ENCODE measurements at regions not wholly inside any gene's neighbourhood (a gene's known extent, or its start where the extent isn't known, plus 50 kb on each side); places are given as distances from the start of the nearest gene placed in this dataset.

DNA sequence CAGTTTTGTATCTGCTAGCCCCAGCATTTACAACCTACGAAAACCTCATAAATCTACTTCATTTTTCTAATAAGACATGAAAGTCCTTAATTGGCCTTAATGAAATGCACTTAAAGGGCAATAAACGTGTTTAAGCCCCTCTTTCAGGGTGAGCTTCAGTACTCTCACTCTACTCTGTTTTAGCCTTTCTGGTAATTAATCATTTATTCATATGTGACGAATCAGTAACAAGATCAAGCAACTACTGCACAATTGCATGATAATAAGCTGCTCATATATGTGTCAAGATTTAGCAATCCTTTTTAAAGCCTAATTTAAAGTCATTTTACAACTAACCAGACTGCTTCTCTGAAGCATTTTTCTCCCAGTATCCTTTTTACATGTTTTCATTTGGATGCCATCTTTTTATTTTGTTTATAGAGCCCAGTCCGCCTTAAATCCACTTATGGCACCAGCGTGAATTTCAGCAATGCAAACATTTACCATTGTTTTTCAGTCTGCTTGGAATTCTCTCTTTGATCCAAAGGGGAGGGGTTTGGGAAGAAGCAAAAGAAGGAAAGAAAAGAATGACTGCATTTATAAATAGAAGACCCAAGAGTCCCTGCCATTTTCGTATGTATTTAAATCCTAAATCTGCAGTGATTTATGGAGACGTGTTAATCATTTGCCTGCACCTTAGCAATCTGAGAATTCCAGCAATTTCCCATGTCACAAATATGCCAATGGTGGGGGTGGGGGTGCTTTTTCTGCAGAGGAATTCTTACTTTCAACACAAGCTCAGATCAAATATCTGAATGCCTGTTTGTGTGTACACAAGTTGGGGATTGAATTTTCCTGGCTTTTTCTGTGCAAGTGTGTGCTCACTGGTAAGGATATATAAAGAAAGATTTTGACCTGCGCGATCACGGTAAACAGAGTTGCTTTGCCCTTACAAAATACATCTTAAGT is 230.8 kb upstream of the TBC1D5 start:
- no peaks in the 10 kb centered on the region for H3K9me3 ChIP-seq (ENCODE audit: control insufficient read depth, low read length)
- H3K27me3 ChIP-seq (replicated peaks; ENCODE audit: control insufficient read depth, insufficient read depth, low read length, poor library complexity, severe bottlenecking): no peaks in the 10 kb centered on the region
- H3K4me3 ChIP-seq (ENCODE audit: insufficient read depth, low read depth, low read length, poor library complexity, severe bottlenecking): no peak overlapping the region
- no peaks in the 10 kb centered on the region for H3K4me1 ChIP-seq (ENCODE audit: control insufficient read depth, insufficient read depth, low read length, poor library complexity, severe bottlenecking)
- no peak overlapping the region for H3K27ac ChIP-seq (ENCODE audit: insufficient read depth, low read length, poor library complexity, severe bottlenecking)
- no peak for DNase-seq
- H3K36me3 ChIP-seq (ENCODE audit: control insufficient read depth, insufficient read depth, low read length): no peaks in the 10 kb centered on the region

DNA sequence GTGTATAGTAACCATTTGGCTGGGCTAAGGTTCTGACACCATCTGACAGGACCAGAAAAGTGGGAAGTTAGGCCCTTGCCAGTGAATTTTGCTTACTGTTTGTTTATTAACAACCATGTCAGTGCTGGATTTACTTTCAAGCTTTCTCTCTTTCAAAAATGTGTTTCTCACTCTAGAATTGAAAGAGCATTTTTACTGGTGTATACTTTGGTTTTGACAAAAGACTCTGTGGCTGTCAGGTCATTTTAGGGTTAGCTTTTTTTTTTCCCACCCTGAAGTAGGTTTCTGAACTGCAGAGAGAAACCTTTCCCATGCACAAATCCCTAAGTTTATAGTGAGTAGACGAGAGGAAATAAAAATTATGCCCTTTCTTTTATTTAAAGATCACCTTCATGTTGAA is 230.0 kb upstream of the TBC1D5 start:
- Histone ChIP-seq H3K36me3 (ENCODE audit: control insufficient read depth, insufficient read depth, low read length) (no peaks in the 10 kb centered on the region), H3K27me3 (replicated peaks; ENCODE audit: control insufficient read depth, insufficient read depth, low read length, poor library complexity, severe bottlenecking) (no peaks in the 10 kb centered on the region), H3K4me3 (ENCODE audit: insufficient read depth, low read depth, low read length, poor library complexity, severe bottlenecking) (no peak overlapping the region), H3K4me1 (ENCODE audit: control insufficient read depth, insufficient read depth, low read length, poor library complexity, severe bottlenecking) (no peaks in the 10 kb centered on the region), H3K27ac (ENCODE audit: insufficient read depth, low read length, poor library complexity, severe bottlenecking) (no peak overlapping the region), H3K9me3 (ENCODE audit: control insufficient read depth, low read length) (no peaks in the 10 kb centered on the region)
- no peak for DNase-seq

DNA sequence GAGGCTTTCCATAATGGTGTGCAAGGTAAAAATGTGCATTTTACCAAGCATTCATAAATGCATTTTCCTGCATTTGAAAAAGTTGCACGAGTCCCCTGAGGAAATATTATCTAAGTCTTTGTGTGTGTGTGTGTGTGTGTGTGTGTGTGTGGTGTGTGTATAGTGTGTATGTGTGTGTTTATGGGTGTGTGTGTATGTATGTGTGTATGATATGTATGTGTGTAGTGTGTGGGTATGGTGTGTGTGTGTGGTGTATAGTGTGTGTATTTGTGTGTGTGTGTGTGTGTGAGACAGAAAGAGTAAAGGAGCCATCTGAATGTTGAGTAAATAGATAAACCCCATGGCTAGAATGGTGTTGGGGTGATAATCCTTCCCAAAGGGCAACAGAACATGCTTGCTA is 229.6 kb upstream of the TBC1D5 start:
- Histone ChIP-seq H3K9me3 (ENCODE audit: control insufficient read depth, low read length) (no peaks in the 10 kb centered on the region), H3K27ac (ENCODE audit: insufficient read depth, low read length, poor library complexity, severe bottlenecking) (no peak overlapping the region), H3K27me3 (replicated peaks; ENCODE audit: control insufficient read depth, insufficient read depth, low read length, poor library complexity, severe bottlenecking) (no peaks in the 10 kb centered on the region), H3K4me1 (ENCODE audit: control insufficient read depth, insufficient read depth, low read length, poor library complexity, severe bottlenecking) (no peaks in the 10 kb centered on the region), H3K4me3 (ENCODE audit: insufficient read depth, low read depth, low read length, poor library complexity, severe bottlenecking) (no peak overlapping the region), H3K36me3 (ENCODE audit: control insufficient read depth, insufficient read depth, low read length) (no peaks in the 10 kb centered on the region)
- DNase-seq: no peak

DNA sequence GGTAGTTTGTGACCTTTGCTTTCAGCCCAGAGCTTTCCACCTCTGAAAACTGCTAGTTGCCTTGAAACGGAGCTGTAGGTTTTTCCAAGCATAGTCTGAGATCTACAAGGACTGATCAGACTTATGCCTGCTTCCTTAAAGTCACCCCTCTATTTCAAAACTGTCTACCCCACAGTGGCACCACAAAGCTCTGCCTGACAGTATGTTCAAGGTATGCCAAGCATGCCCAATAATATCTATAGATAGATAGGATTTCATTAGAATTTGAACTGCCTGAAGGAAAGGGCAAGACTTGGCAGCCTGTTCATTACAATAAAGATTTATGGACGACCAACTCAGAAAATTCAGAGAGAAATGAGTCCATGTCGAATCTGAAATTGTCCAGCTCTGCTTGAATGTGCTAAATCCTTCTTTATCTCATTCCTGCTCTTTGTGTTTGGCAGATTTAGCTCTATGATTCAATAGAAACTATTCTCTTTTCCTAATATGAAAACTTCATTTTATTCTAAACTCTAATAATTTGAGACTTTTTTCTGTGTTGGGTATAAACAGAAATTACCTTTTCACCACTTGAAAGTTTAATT is 227.6 kb upstream of the TBC1D5 start:
- DNase-seq: no peak
- Histone ChIP-seq H3K27ac (ENCODE audit: insufficient read depth, low read length, poor library complexity, severe bottlenecking) (no peak overlapping the region), H3K27me3 (replicated peaks; ENCODE audit: control insufficient read depth, insufficient read depth, low read length, poor library complexity, severe bottlenecking) (no peaks in the 10 kb centered on the region), H3K4me1 (ENCODE audit: control insufficient read depth, insufficient read depth, low read length, poor library complexity, severe bottlenecking) (no peaks in the 10 kb centered on the region), H3K36me3 (ENCODE audit: control insufficient read depth, insufficient read depth, low read length) (no peaks in the 10 kb centered on the region), H3K4me3 (ENCODE audit: insufficient read depth, low read depth, low read length, poor library complexity, severe bottlenecking) (no peak overlapping the region), H3K9me3 (ENCODE audit: control insufficient read depth, low read length) (no peaks in the 10 kb centered on the region)

DNA sequence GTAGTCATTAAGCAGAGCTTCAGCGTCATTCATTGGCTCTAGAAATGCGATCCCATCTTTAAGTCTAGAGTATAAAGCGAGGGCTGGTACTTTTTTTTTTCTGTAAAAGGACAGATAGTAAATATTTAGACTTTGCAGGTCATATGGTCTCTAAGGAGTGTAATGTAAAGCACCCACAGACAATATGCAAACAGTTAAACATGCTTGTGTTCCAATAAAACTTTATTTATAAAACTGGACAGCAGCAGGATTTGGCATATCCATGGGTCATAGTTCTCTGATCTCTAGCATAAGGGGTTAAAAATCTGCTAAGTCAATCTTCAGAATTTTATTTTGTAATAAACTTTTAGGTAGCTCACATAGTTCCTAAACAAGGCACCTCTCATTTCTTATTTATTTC is 226.8 kb upstream of the TBC1D5 start:
- Histone ChIP-seq H3K4me3 (ENCODE audit: insufficient read depth, low read depth, low read length, poor library complexity, severe bottlenecking) (no peak overlapping the region), H3K27me3 (replicated peaks; ENCODE audit: control insufficient read depth, insufficient read depth, low read length, poor library complexity, severe bottlenecking) (no peaks in the 10 kb centered on the region), H3K36me3 (ENCODE audit: control insufficient read depth, insufficient read depth, low read length) (no peaks in the 10 kb centered on the region), H3K27ac (ENCODE audit: insufficient read depth, low read length, poor library complexity, severe bottlenecking) (no peak overlapping the region), H3K4me1 (ENCODE audit: control insufficient read depth, insufficient read depth, low read length, poor library complexity, severe bottlenecking) (no peaks in the 10 kb centered on the region), H3K9me3 (ENCODE audit: control insufficient read depth, low read length) (no peaks in the 10 kb centered on the region)
- DNase-seq: no peak

DNA sequence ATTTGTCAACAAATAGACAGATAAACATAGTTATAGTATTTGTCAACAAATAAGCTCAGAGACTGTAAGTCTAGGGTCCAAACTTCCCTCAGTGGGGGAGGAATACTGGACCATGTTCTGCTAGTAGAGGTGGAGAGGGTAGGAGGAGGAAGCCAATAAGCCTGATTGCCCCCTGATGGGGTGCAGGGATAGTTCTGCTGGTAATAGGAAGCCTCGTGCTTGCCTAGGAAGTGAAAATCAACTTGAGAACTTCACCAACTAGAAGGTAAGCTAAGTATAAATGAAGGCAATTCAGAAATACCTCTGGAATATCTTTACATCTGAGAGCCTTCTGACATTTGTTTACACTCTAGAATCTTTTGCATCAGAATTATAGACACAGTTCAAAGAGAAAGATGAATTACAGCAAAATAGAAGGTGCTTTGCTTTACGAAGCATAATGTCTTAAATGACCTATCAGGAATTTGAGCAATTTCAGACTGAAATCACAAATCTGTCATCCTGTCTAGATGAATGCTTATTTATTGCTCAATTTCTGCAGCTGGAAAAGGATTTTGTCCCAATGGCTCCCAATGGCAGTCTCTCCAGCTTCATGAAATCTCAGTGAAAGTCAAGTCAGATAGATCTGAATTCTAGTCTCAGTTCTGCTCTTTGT is 225.6 kb upstream of the TBC1D5 start:
- no peaks in the 10 kb centered on the region for H3K27me3 ChIP-seq (replicated peaks; ENCODE audit: control insufficient read depth, insufficient read depth, low read length, poor library complexity, severe bottlenecking)
- no peaks in the 10 kb centered on the region for H3K36me3 ChIP-seq (ENCODE audit: control insufficient read depth, insufficient read depth, low read length)

DNA sequence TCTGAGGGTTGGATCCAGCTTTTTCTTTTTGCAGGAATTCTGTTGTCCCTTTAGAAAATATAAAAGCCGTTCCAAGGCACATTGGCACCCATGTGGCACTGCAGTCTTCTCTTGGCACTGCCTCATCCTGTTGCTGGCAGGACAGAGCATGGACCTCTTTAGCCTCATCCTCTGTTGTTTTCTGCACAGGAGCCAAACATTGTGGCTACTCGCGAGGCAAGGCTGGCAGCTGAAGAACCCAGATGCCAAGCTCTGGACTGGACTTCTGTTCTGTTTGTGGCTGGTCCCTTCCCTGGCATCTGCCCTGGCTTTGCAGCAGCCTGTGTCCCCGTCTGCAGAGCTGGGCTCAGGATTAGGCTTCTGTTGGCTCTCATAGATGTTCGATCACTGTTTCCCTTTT is 224.7 kb upstream of the TBC1D5 start:
- Histone ChIP-seq H3K27ac (ENCODE audit: insufficient read depth, low read length, poor library complexity, severe bottlenecking) (no peak overlapping the region), H3K4me1 (ENCODE audit: control insufficient read depth, insufficient read depth, low read length, poor library complexity, severe bottlenecking) (no peaks in the 10 kb centered on the region), H3K27me3 (replicated peaks; ENCODE audit: control insufficient read depth, insufficient read depth, low read length, poor library complexity, severe bottlenecking) (no peaks in the 10 kb centered on the region), H3K9me3 (ENCODE audit: control insufficient read depth, low read length) (no peaks in the 10 kb centered on the region), H3K36me3 (ENCODE audit: control insufficient read depth, insufficient read depth, low read length) (no peaks in the 10 kb centered on the region), H3K4me3 (ENCODE audit: insufficient read depth, low read depth, low read length, poor library complexity, severe bottlenecking) (no peak overlapping the region)
- no peak for DNase-seq

More for the DNA sequence above, 225.6 kb upstream of the TBC1D5 start:
- no peaks in the 10 kb centered on the region for H3K9me3 ChIP-seq (ENCODE audit: control insufficient read depth, low read length)
- no peak overlapping the region for H3K4me3 ChIP-seq (ENCODE audit: insufficient read depth, low read depth, low read length, poor library complexity, severe bottlenecking)
- no peak for DNase-seq
- H3K4me1 ChIP-seq (ENCODE audit: control insufficient read depth, insufficient read depth, low read length, poor library complexity, severe bottlenecking): no peaks in the 10 kb centered on the region
- H3K27ac ChIP-seq (ENCODE audit: insufficient read depth, low read length, poor library complexity, severe bottlenecking): no peak overlapping the region

DNA sequence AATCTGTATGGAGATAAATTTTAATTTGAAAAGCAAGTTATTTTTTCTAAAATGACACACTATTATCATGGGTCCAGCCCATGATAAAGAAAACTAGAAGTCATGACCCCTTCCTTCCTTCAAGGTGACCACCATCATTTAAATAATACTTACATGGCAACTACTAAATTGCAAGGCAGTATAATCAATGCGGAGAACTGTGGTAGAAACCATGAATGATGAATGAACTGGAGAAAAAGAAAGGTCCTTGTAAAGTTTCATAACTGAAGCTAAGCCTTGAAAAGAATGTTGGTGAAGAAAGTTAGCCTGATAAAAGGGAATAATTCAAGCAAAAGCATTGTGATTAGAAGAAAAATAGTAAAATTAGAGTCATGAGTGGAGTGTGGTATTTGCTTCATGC is 222.9 kb upstream of the TBC1D5 start:
- no peaks in the 10 kb centered on the region for H3K36me3 ChIP-seq (ENCODE audit: control insufficient read depth, insufficient read depth, low read length)
- H3K4me3 ChIP-seq (ENCODE audit: insufficient read depth, low read depth, low read length, poor library complexity, severe bottlenecking): no peak overlapping the region
- no peaks in the 10 kb centered on the region for H3K27me3 ChIP-seq (replicated peaks; ENCODE audit: control insufficient read depth, insufficient read depth, low read length, poor library complexity, severe bottlenecking)
- H3K9me3 ChIP-seq (ENCODE audit: control insufficient read depth, low read length): no peaks in the 10 kb centered on the region
- H3K27ac ChIP-seq (ENCODE audit: insufficient read depth, low read length, poor library complexity, severe bottlenecking): no peak overlapping the region
- DNase-seq: no peak
- no peaks in the 10 kb centered on the region for H3K4me1 ChIP-seq (ENCODE audit: control insufficient read depth, insufficient read depth, low read length, poor library complexity, severe bottlenecking)

DNA sequence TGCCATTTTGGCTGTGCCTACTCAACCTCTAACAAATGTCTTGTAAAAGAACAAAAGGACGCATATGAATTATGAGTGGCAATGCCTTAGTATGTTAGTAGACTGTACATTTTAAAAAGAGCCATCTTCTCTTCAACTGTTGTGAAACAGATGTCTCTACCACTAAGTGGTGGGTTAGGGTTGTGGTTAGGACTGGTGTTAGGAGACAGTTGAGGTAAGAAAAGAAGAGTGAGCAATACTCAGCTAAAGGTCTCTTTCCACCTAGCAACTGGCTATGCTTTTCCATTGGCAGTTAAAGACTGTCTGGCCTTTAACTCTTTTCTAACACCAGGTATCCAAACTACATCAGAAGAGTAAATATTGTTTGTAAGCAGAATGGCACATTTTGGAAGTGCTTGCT is 221.7 kb upstream of the TBC1D5 start:
- Histone ChIP-seq H3K27me3 (replicated peaks; ENCODE audit: control insufficient read depth, insufficient read depth, low read length, poor library complexity, severe bottlenecking) (no peaks in the 10 kb centered on the region), H3K4me1 (ENCODE audit: control insufficient read depth, insufficient read depth, low read length, poor library complexity, severe bottlenecking) (no peaks in the 10 kb centered on the region), H3K36me3 (ENCODE audit: control insufficient read depth, insufficient read depth, low read length) (no peaks in the 10 kb centered on the region), H3K27ac (ENCODE audit: insufficient read depth, low read length, poor library complexity, severe bottlenecking) (no peak overlapping the region), H3K4me3 (ENCODE audit: insufficient read depth, low read depth, low read length, poor library complexity, severe bottlenecking) (no peak overlapping the region), H3K9me3 (ENCODE audit: control insufficient read depth, low read length) (no peaks in the 10 kb centered on the region)
- no peak for DNase-seq

DNA sequence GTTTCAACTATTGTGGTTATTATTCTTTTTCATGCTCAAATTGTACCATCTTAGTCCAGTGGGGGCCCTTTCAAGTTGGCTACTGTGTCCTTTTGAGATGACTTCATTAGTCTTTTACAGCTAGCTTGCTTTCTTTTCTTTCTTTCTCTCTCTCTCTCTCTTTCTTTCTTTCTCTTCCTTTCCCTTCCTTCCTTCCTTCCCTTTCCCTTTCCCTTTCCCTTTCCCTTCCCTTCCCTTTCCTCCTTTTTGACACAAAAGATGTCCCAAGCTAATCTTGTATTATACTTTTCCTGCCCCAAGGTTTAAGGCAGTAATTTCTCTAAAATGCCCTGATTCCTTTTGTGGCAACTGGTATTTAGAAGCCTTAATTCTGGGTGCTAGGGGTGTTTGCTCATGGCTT is 213.0 kb upstream of the TBC1D5 start:
- Histone ChIP-seq H3K4me1 (ENCODE audit: control insufficient read depth, insufficient read depth, low read length, poor library complexity, severe bottlenecking) (no peaks in the 10 kb centered on the region), H3K9me3 (ENCODE audit: control insufficient read depth, low read length) (no peaks in the 10 kb centered on the region), H3K36me3 (ENCODE audit: control insufficient read depth, insufficient read depth, low read length) (no peaks in the 10 kb centered on the region), H3K27me3 (replicated peaks; ENCODE audit: control insufficient read depth, insufficient read depth, low read length, poor library complexity, severe bottlenecking) (no peaks in the 10 kb centered on the region), H3K27ac (ENCODE audit: insufficient read depth, low read length, poor library complexity, severe bottlenecking) (no peak overlapping the region), H3K4me3 (ENCODE audit: insufficient read depth, low read depth, low read length, poor library complexity, severe bottlenecking) (no peak overlapping the region)
- no peak for DNase-seq
